ENCODE measurements at regions not wholly inside any gene's neighbourhood (a gene's known extent, or its start where the extent isn't known, plus 50 kb on each side); places are given as distances from the start of the nearest gene placed in this dataset.

GRCh38 chr4:14524276-14524675 lies 478.0 kb upstream of the CPEB2 start:
- no peak for ATAC-seq (ENCODE audit: low read depth)
- no peak for DNase-seq
- TF ChIP-seq, protein P1, sequence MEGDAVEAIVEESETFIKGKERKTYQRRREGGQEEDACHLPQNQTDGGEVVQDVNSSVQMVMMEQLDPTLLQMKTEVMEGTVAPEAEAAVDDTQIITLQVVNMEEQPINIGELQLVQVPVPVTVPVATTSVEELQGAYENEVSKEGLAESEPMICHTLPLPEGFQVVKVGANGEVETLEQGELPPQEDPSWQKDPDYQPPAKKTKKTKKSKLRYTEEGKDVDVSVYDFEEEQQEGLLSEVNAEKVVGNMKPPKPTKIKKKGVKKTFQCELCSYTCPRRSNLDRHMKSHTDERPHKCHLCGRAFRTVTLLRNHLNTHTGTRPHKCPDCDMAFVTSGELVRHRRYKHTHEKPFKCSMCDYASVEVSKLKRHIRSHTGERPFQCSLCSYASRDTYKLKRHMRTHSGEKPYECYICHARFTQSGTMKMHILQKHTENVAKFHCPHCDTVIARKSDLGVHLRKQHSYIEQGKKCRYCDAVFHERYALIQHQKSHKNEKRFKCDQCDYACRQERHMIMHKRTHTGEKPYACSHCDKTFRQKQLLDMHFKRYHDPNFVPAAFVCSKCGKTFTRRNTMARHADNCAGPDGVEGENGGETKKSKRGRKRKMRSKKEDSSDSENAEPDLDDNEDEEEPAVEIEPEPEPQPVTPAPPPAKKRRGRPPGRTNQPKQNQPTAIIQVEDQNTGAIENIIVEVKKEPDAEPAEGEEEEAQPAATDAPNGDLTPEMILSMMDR (IDR thresholded peaks at IDR 0.05), result no peak
- ChIA-PET POLR2A (no interaction called here), CTCF (no interaction called here)
- Mint-ChIP-seq H3K4me3 (no peak overlapping the region), H3K4me1 (no peaks in the 10 kb centered on the region), H3K9me3 (peaks cover 2% of the 10 kb centered on the region), H3K36me3 (ENCODE audit: low read depth) (no peaks in the 10 kb centered on the region), H3K27ac (no peak overlapping the region), H3K27me3 (peaks cover 2% of the 10 kb centered on the region)
- intact Hi-C loops (cut with micrococcal nuclease), result no loop called here

DNA sequence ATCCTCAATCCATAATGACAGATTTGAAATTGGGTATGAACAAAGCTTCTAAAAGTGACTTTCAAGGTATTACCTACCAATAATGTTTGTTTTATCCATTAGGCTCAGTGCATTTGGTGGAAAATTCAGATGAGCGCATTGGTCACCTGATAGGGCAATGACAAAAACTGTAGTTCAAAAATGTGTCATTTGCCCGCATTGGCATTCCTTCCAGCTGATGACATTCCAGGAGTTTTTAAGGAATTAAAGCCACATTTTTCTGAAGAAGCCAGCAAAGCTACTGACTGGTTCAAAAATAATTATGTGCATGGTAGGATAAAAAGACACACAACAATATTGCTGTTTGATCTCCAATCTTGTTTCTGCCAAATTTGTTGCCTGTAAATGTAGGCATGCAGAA lies 473.4 kb upstream of the CPEB2 start:
- no peaks in the 10 kb centered on the region for H3K4me1 Mint-ChIP-seq
- H3K9me3 Mint-ChIP-seq, result no peaks in the 10 kb centered on the region
- DNase-seq, result no peak
- no peaks in the 10 kb centered on the region for H3K36me3 Mint-ChIP-seq (ENCODE audit: low read depth)
- intact Hi-C loops (cut with micrococcal nuclease), result no loop called here
- no peak for ATAC-seq (ENCODE audit: low read depth)
- H3K27me3 Mint-ChIP-seq, result no peaks in the 10 kb centered on the region
- TF ChIP-seq, protein P1 (IDR thresholded peaks at IDR 0.05), result no peak
- no peak overlapping the region for H3K27ac Mint-ChIP-seq
- H3K4me3 Mint-ChIP-seq, result no peak overlapping the region
- ChIA-PET CTCF (no interaction called here), POLR2A (no interaction called here)

- H3K27me3 Mint-ChIP-seq, result no peaks in the 10 kb centered on the region
- no peak overlapping the region for H3K27ac Mint-ChIP-seq
- H3K36me3 Mint-ChIP-seq (ENCODE audit: low read depth), result no peaks in the 10 kb centered on the region
- no peak overlapping the region for H3K4me3 Mint-ChIP-seq
- intact Hi-C loops (cut with micrococcal nuclease), result no loop called here
- DNase-seq, result no peak
- CTCF ChIA-PET, result no interaction called here
- H3K4me1 Mint-ChIP-seq, result no peaks in the 10 kb centered on the region
- POLR2A ChIA-PET, result no interaction called here
- no peaks in the 10 kb centered on the region for H3K9me3 Mint-ChIP-seq
- TF ChIP-seq, protein P1 (IDR thresholded peaks at IDR 0.05), result no peak
- no peak for ATAC-seq (ENCODE audit: low read depth)
These were observed 472.6 kb upstream of the CPEB2 start for GRCh38 chr4:14529653-14530052.

DNA sequence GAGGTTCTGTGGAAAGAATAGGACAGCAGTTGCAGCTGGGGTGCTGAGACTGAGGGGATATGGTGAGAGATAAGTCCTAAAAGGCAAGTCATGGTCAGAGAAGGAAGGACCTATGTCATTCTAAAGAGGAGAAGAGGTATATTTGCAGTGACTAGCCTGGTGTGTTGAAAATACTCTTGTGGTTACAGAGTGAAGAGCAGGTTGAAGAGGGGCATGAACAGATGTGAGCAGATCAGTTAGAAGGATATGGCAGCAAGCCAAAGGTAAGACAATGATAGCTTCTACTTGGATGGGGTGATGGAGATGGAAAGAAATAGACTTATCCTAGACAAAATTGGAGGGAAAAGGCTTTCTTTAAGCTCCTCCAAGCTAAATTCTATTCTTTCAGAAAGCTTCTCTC lies 469.8 kb upstream of the CPEB2 start:
- TF ChIP-seq, protein P1 (IDR thresholded peaks at IDR 0.05), result no peak
- Mint-ChIP-seq H3K27me3 (peaks cover 2% of the 10 kb centered on the region), H3K9me3 (no peaks in the 10 kb centered on the region), H3K27ac (no peak overlapping the region), H3K4me1 (no peaks in the 10 kb centered on the region), H3K4me3 (no peak overlapping the region), H3K36me3 (ENCODE audit: low read depth) (no peaks in the 10 kb centered on the region)
- POLR2A ChIA-PET, result no interaction called here
- CTCF ChIA-PET, result no interaction called here
- intact Hi-C loops (cut with micrococcal nuclease), result no loop called here
- no peak for ATAC-seq (ENCODE audit: low read depth)
- DNase-seq, result no peak

- POLR2A ChIA-PET, result no interaction called here
- DNase-seq (no peak), ATAC-seq (ENCODE audit: low read depth) (no peak)
- Mint-ChIP-seq H3K36me3 (ENCODE audit: low read depth) (no peaks in the 10 kb centered on the region), H3K27me3 (peaks cover 4% of the 10 kb centered on the region), H3K4me1 (no peaks in the 10 kb centered on the region), H3K4me3 (no peak overlapping the region), H3K27ac (no peak overlapping the region), H3K9me3 (peaks cover 5% of the 10 kb centered on the region)
- CTCF ChIA-PET, result no interaction called here
- TF ChIP-seq, protein P1 (IDR thresholded peaks at IDR 0.05), result no peak
- intact Hi-C loops (cut with micrococcal nuclease), result no loop called here
These were observed 463.0 kb upstream of the CPEB2 start for GRCh38 chr4:14539246-14539645.

All from activated B cell treated with CpG ODN at 0.5 μM for 24 hours (primary cell).